Stomach (tissue), 4 donors: ENCODE measurements at regions not wholly inside any gene's neighbourhood (a gene's known extent, or its start where the extent isn't known, plus 50 kb on each side); places are given as distances from the start of the nearest gene placed in this dataset.
"Not testable (repeated sequence)": the region's sequence is repeated elsewhere in the genome, so short reads cannot be mapped to it uniquely, and the experiment has no call there.

Experiments used
- CTCF ChIP-seq, 7 experiments: fragments of 450-650 bp in 4 of 7; fragments of 200-600 bp in 3 of 7; sonication (generic) in 3 of 7; IDR thresholded peaks; one replicate each; pipeline ENCODE4 v1.5.1; 2016 to 2019; ENCODE audit warnings: antibody characterized with exemption in 7 of 7, control low read depth in 2 of 7, mild to moderate bottlenecking in 1 of 7
- EP300 ChIP-seq: sonication (generic); formaldehyde crosslinking; IDR thresholded peaks from one replicate; pipeline ENCODE4 v1.6.1; 2017; ENCODE audit warnings: antibody characterized with exemption

- not testable (repeated sequence) for TF ChIP-seq CTCF (IDR thresholded peaks at IDR 0.05); EP300
These were observed 188.9 kb downstream of the ZNF92 start for GRCh38 chr7:65562522-65562921.
